Chondrocyte (in vitro differentiated cells): ENCODE measurements at regions not wholly inside any gene's neighbourhood (a gene's known extent, or its start where the extent isn't known, plus 50 kb on each side); places are given as distances from the start of the nearest gene placed in this dataset.
A peak's percentile ranks its signal among the peaks of the same experiment; 100 is the strongest.

Experiments
- DNase-seq: peaks from one replicate; pipeline ENCODE4 v3.0.0; 2021; ENCODE audit warnings: mixed read lengths, low spot score
- H3K27ac Mint-ChIP-seq: one replicate; pipeline ENCODE4 v1.8.0; 2021; ENCODE audit warnings: mild to moderate bottlenecking, moderate library complexity, mixed read lengths; ENCODE audit not compliant: unreplicated experiment
- H3K27me3 Mint-ChIP-seq: 2 replicates; pipeline ENCODE4 v1.8.0; 2021; ENCODE audit warnings: low read depth, mixed read lengths
- H3K36me3 Mint-ChIP-seq: 2 replicates; pipeline ENCODE4 v1.8.0; 2021; ENCODE audit warnings: low read depth, mixed read lengths
- H3K4me1 Mint-ChIP-seq: 2 replicates; pipeline ENCODE4 v1.8.0; 2021; ENCODE audit warnings: low read depth, mild to moderate bottlenecking, mixed read lengths
- H3K4me3 Mint-ChIP-seq: one replicate; pipeline ENCODE4 v1.8.0; 2021; ENCODE audit warnings: mild to moderate bottlenecking, moderate library complexity, mixed read lengths; ENCODE audit not compliant: unreplicated experiment
- H3K9me3 Mint-ChIP-seq: 2 replicates; pipeline ENCODE4 v1.8.0; 2021; ENCODE audit warnings: low read depth, mixed read lengths
- CTCF ChIP-seq: fragments of 200-600 bp; sonication (generic); IDR thresholded peaks from 2 replicates; pipeline ENCODE4 v1.5.0; 2021; ENCODE audit warnings: antibody characterized with exemption, mild to moderate bottlenecking, moderate library complexity

- TF ChIP-seq CTCF, result no peak
- no peak for DNase-seq
- Mint-ChIP-seq H3K4me3 (no peak overlapping the region), H3K27ac (no peak overlapping the region), H3K36me3 (no peaks in the 10 kb centered on the region), H3K9me3 (no peaks in the 10 kb centered on the region), H3K27me3 (peaks cover 6% of the 10 kb centered on the region), H3K4me1 (no peaks in the 10 kb centered on the region)
Observed at GRCh38 chr1:90476411-90476810, 240.7 kb downstream of the BARHL2 start.

- H3K27ac Mint-ChIP-seq, result no peak overlapping the region
- no peak for DNase-seq
- no peaks in the 10 kb centered on the region for H3K4me1 Mint-ChIP-seq
- H3K9me3 Mint-ChIP-seq, result no peaks in the 10 kb centered on the region
- peak; percentile 54 for TF ChIP-seq CTCF
- H3K4me3 Mint-ChIP-seq, result no peak overlapping the region
- H3K36me3 Mint-ChIP-seq, result no peaks in the 10 kb centered on the region
- H3K27me3 Mint-ChIP-seq, result peaks cover 8% of the 10 kb centered on the region
Observed at GRCh38 chr1:90475631-90476030, 241.5 kb downstream of the BARHL2 start.

- TF ChIP-seq CTCF, result no peak
- no peak for DNase-seq
- Mint-ChIP-seq H3K4me1 (no peaks in the 10 kb centered on the region), H3K27me3 (peaks cover 8% of the 10 kb centered on the region), H3K36me3 (no peaks in the 10 kb centered on the region), H3K4me3 (no peak overlapping the region), H3K27ac (no peak overlapping the region), H3K9me3 (no peaks in the 10 kb centered on the region)
Observed at GRCh38 chr1:90474731-90475130, 242.4 kb downstream of the BARHL2 start.

GRCh38 chr1:90474158-90474557 is 242.9 kb downstream of the BARHL2 start:
- DNase-seq, result no peak
- Mint-ChIP-seq H3K36me3 (no peaks in the 10 kb centered on the region), H3K4me3 (no peak overlapping the region), H3K27me3 (peaks cover 8% of the 10 kb centered on the region), H3K27ac (no peak overlapping the region), H3K4me1 (no peaks in the 10 kb centered on the region), H3K9me3 (no peaks in the 10 kb centered on the region)
- TF ChIP-seq CTCF, result no peak

- H3K27me3 Mint-ChIP-seq, result peaks cover 12% of the 10 kb centered on the region
- TF ChIP-seq CTCF, result no peak
- no peak overlapping the region for H3K27ac Mint-ChIP-seq
- no peak overlapping the region for H3K4me3 Mint-ChIP-seq
- H3K36me3 Mint-ChIP-seq, result no peaks in the 10 kb centered on the region
- H3K9me3 Mint-ChIP-seq, result no peaks in the 10 kb centered on the region
- no peak for DNase-seq
- no peaks in the 10 kb centered on the region for H3K4me1 Mint-ChIP-seq
Observed at GRCh38 chr1:90472775-90473174, 244.3 kb downstream of the BARHL2 start.
